Neutrophil (primary cell): ENCODE measurements at regions not wholly inside any gene's neighbourhood (a gene's known extent, or its start where the extent isn't known, plus 50 kb on each side); places are given as distances from the start of the nearest gene placed in this dataset.

Source experiments
- H3K27ac ChIP-seq: fragments of 200-600 bp; sonication (generic); 2 replicates; pipeline ENCODE4 v1.5.1; 2016; ENCODE audit warnings: mild to moderate bottlenecking, moderate library complexity
- H3K27me3 ChIP-seq: fragments of 200-600 bp; sonication (generic); 2 replicates; pipeline ENCODE4 v1.6.0; 2016; ENCODE audit warnings: mild to moderate bottlenecking
- H3K36me3 ChIP-seq: fragments of 200-600 bp; sonication (generic); 2 replicates; pipeline ENCODE4 v1.5.1; 2017
- H3K4me1 ChIP-seq, 2 experiments: fragments of 200-600 bp in 1 of 2; sonication (generic) in 1 of 2; 1 replicate in 1 of 2; 2 replicates in 1 of 2; pipeline versions ENCODE4 v1.5.1 to v1.6.1; 2013 to 2016; ENCODE audit warnings: low read depth in 1 of 2, low read length in 1 of 2, mild to moderate bottlenecking in 1 of 2, moderate library complexity in 1 of 2; ENCODE audit not compliant: control insufficient read depth in 1 of 2, insufficient read depth in 1 of 2
- H3K4me3 ChIP-seq, 2 experiments: fragments of 200-600 bp in 1 of 2; sonication (generic) in 1 of 2; 1 replicate in 1 of 2; 2 replicates in 1 of 2; pipeline ENCODE4 v1.5.1; 2013 to 2016; ENCODE audit warnings: low read depth in 1 of 2, low read length in 1 of 2, mild to moderate bottlenecking in 1 of 2, moderate library complexity in 1 of 2
- H3K9me3 ChIP-seq: fragments of 200-600 bp; sonication (generic); 2 replicates; pipeline ENCODE4 v1.5.1; 2016
- TF ChIP-seq, protein P1 (sequence below): fragments of 200-600 bp; sonication (generic); IDR thresholded peaks from 2 replicates; pipeline ENCODE4 v1.5.1; 2016; ENCODE audit warnings: antibody characterized with exemption

DNA sequence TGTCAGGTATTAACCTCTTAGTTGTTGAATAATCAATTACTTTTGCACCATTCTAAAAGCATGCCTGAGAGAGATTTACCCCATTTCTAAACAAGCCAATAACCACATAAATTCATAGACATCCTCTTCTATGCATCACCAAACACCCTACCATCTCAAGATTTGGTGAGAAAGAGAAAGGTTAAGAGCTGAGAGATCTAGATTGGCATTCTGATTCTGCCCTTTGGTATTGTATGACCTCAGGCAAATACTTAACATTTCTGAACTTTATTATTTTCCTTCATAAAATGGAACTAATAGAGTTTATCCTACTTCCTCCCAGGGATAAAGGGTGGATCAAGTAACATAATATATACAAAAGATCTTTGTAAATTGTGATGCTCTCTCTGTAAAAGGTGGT is 146.5 kb upstream of the MME start:
- no peak overlapping the region for H3K4me3 ChIP-seq
- TF ChIP-seq, protein P1, sequence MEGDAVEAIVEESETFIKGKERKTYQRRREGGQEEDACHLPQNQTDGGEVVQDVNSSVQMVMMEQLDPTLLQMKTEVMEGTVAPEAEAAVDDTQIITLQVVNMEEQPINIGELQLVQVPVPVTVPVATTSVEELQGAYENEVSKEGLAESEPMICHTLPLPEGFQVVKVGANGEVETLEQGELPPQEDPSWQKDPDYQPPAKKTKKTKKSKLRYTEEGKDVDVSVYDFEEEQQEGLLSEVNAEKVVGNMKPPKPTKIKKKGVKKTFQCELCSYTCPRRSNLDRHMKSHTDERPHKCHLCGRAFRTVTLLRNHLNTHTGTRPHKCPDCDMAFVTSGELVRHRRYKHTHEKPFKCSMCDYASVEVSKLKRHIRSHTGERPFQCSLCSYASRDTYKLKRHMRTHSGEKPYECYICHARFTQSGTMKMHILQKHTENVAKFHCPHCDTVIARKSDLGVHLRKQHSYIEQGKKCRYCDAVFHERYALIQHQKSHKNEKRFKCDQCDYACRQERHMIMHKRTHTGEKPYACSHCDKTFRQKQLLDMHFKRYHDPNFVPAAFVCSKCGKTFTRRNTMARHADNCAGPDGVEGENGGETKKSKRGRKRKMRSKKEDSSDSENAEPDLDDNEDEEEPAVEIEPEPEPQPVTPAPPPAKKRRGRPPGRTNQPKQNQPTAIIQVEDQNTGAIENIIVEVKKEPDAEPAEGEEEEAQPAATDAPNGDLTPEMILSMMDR = no peak
- no peaks in the 10 kb centered on the region for H3K27me3 ChIP-seq
- no peaks in the 10 kb centered on the region for H3K4me1 ChIP-seq
- H3K9me3 ChIP-seq = no peaks in the 10 kb centered on the region
- H3K36me3 ChIP-seq = no peaks in the 10 kb centered on the region
- no peak overlapping the region for H3K27ac ChIP-seq

DNA sequence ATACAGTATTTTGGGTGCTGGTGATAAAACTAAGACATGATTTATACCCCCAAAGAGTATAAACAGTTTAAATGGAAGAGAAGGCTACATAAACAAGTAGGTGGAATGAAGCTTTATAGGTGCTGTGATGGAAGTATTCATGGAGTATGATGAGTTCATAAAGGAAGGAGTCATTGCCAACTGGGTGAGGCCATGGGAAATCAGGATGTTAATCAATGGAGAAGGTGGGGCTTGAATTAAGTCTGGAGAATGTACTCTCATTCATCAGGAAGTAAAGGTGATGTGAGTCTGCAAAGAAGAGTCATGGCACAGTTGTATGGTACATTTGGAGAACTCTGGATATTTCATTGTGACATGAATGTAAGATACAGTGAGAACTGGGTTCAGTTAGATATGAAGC is 147.5 kb upstream of the MME start:
- Histone ChIP-seq H3K27me3 (no peaks in the 10 kb centered on the region), H3K36me3 (no peaks in the 10 kb centered on the region), H3K4me1 (no peaks in the 10 kb centered on the region), H3K4me3 (no peak overlapping the region), H3K27ac (no peak overlapping the region), H3K9me3 (no peaks in the 10 kb centered on the region)
- TF ChIP-seq, protein P1 = no peak

DNA sequence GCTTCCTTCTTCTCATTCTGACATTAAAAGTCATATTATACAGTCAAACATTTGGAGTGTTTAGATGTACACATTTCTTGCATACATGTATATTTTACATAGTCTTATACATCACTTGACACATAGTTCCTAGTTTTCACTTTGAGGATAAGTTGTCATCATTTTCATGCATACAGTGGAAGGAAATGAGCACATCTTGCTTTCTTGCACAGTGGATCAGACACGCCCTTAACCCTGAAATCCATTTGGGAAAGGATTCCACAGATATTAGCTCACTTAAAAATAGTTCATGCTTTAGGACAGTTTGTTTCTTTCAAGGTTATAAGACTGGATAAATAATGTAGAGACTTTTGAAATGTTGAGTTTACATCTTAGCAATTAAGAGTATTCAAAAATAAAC is 148.6 kb upstream of the MME start:
- H3K27me3 ChIP-seq = no peaks in the 10 kb centered on the region
- H3K9me3 ChIP-seq = no peaks in the 10 kb centered on the region
- H3K4me3 ChIP-seq = no peak overlapping the region
- H3K27ac ChIP-seq = no peak overlapping the region
- no peaks in the 10 kb centered on the region for H3K4me1 ChIP-seq
- no peaks in the 10 kb centered on the region for H3K36me3 ChIP-seq
- TF ChIP-seq, protein P1 = no peak

DNA sequence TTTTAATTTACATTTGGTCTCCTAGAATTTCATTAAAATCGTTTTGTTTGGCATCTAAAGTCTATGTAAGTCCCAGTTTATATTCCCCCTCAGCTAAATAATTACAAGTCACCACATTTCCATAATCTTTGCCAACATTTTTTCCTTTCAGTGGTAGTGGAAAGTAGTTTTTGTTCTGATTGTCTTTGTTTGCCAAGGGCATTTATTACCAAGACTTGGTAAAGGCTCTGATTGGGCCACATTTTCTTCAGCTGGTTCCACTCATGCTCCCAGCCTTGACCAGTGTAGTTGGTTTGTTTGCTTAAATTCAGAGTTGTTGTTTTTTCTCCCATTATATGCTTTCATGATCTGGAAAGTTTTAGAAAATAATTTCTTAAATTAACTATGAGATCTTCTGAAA is 153.4 kb upstream of the MME start:
- Histone ChIP-seq H3K4me3 (no peak overlapping the region), H3K4me1 (no peaks in the 10 kb centered on the region), H3K27me3 (no peaks in the 10 kb centered on the region), H3K36me3 (no peaks in the 10 kb centered on the region), H3K27ac (no peak overlapping the region), H3K9me3 (no peaks in the 10 kb centered on the region)
- TF ChIP-seq, protein P1 = no peak

DNA sequence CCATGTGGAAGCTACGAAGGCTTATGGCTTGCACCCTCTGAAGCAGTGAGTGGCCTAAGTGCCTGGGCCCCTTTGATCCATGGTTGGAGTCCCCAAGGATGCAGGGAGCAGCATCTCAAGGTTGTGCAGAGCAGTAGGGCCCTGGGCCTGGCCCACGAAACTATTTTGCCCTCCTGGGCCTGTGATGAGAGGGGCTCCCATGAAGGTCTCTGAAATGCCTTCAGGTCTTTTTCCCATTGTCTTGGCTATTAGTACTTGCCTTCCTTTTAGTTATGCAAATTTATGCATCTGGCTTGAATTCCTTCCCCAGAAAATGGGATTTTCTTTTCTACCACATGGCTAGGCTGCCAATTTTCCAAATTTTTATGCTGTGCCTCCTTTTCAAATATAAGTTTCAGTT is 158.8 kb upstream of the MME start:
- Histone ChIP-seq H3K36me3 (no peaks in the 10 kb centered on the region), H3K27ac (no peak overlapping the region), H3K9me3 (no peaks in the 10 kb centered on the region), H3K27me3 (no peaks in the 10 kb centered on the region), H3K4me1 (no peaks in the 10 kb centered on the region), H3K4me3 (no peak overlapping the region)
- TF ChIP-seq, protein P1 = no peak

DNA sequence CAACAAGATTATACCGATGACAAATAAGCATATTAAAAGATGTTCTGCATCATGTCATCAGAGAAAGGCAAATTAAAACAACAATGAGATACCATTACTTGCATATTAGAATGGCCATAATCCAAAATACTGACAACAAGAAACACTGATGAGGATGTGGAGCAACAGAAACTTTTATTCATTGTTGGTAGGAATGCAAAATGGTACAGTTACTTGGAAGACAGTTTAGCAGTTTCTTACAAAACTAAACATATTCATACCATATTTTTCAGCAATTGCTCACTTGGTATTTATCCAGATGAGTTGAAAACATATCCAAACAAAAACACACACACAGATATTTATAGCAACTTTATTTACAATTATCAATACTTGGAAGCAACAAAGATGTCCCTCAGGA is 160.9 kb upstream of the MME start:
- no peaks in the 10 kb centered on the region for H3K4me1 ChIP-seq
- H3K36me3 ChIP-seq = no peaks in the 10 kb centered on the region
- TF ChIP-seq, protein P1 = no peak
- no peaks in the 10 kb centered on the region for H3K27me3 ChIP-seq
- no peak overlapping the region for H3K4me3 ChIP-seq
- no peak overlapping the region for H3K27ac ChIP-seq
- H3K9me3 ChIP-seq = no peaks in the 10 kb centered on the region
